IMR-90 (cell line): ENCODE measurements at regions not wholly inside any gene's neighbourhood (a gene's known extent, or its start where the extent isn't known, plus 50 kb on each side); places are given as distances from the start of the nearest gene placed in this dataset.

ENCODE experiments used
- ATAC-seq: fragments of 200-7000 bp; cut with Tn5 transposase; 2 replicates; pipeline ENCODE4 v1.9.1; 2020; ENCODE audit warnings: low read depth, mild to moderate bottlenecking, moderate library complexity
- BruUV-seq: library from RNA; stranded (reverse); fragments of 400-500 nt; replicated peaks from 2 replicates; lab custom pipeline; 2021; lab: Mats Ljungman, UMichigan
- CTCF ChIA-PET: fragments of 300-600 bp; formaldehyde crosslinking; extraction: SDS; loops from one replicate; lab custom pipeline; 2021; ENCODE audit warnings: antibody characterized with exemption; lab: Yijun Ruan, JAX
- POLR2A ChIA-PET: fragments of 300-600 bp; sonication (Branson Sonifier 250); formaldehyde crosslinking; loops from one replicate; lab custom pipeline; 2022; ENCODE audit warnings: antibody characterized with exemption; ENCODE audit not compliant: unreplicated experiment; lab: Charles Lee
- DNase-seq: peaks from one replicate; pipeline ENCODE4 v3.0.0; 2013
- H2AFZ ChIP-seq: replicated peaks from 2 replicates; pipeline ENCODE3; 2013; ENCODE audit warnings: low read length, mild to moderate bottlenecking; ENCODE audit not compliant: poor library complexity
- H2AK5ac ChIP-seq: 2 replicates; pipeline ENCODE4 v1.6.1; 2013; ENCODE audit warnings: low read depth, low read length, inconsistent platforms
- H2AK9ac ChIP-seq: replicated peaks from 2 replicates; pipeline ENCODE3; 2013; ENCODE audit warnings: mild to moderate bottlenecking, low read depth, low read length, moderate library complexity; ENCODE audit not compliant: poor library complexity
- H2BK120ac ChIP-seq: 2 replicates; pipeline ENCODE4 v1.6.1; 2013; ENCODE audit warnings: low read depth, low read length, inconsistent platforms
- H2BK15ac ChIP-seq: 3 replicates; pipeline ENCODE4 v1.6.1; 2013; ENCODE audit warnings: low read depth, low read length, inconsistent platforms
- H2BK20ac ChIP-seq: 2 replicates; pipeline ENCODE4 v1.6.1; 2013; ENCODE audit warnings: low read depth, mild to moderate bottlenecking, inconsistent platforms, low read length, moderate library complexity
- H2BK5ac ChIP-seq: 2 replicates; pipeline ENCODE4 v1.6.1; 2013; ENCODE audit warnings: mild to moderate bottlenecking, low read depth, low read length, inconsistent platforms; ENCODE audit not compliant: poor library complexity, severe bottlenecking
- H3K14ac ChIP-seq: replicated peaks from 2 replicates; pipeline ENCODE4 v1.6.1; 2013; ENCODE audit warnings: low read depth, low read length, inconsistent platforms
- H3K18ac ChIP-seq: 2 replicates; pipeline ENCODE4 v1.6.1; 2013; ENCODE audit warnings: low read depth, low read length, control low read depth
- H3K23ac ChIP-seq: 2 replicates; pipeline ENCODE4 v1.6.1; 2013; ENCODE audit warnings: low read depth, low read length, inconsistent platforms
- H3K27ac ChIP-seq: 2 replicates; pipeline ENCODE4 v1.5.1; 2013; ENCODE audit warnings: mild to moderate bottlenecking, control low read depth, low read length; ENCODE audit not compliant: insufficient read depth
- H3K27me3 ChIP-seq: 2 replicates; pipeline ENCODE4 v1.6.1; 2013; ENCODE audit warnings: low read length; ENCODE audit not compliant: control insufficient read depth, insufficient read depth
- H3K36me3 ChIP-seq: 2 replicates; pipeline ENCODE4 v1.6.1; 2013; ENCODE audit warnings: low read length, mixed read lengths; ENCODE audit not compliant: control insufficient read depth, insufficient read depth
- H3K4ac ChIP-seq: 2 replicates; pipeline ENCODE4 v1.6.1; 2013; ENCODE audit warnings: low read depth, low read length, inconsistent platforms
- H3K4me1 ChIP-seq: 2 replicates; pipeline ENCODE4 v1.6.1; 2013; ENCODE audit warnings: low read length, mixed read lengths; ENCODE audit not compliant: control insufficient read depth, insufficient read depth
- H3K4me2 ChIP-seq: 2 replicates; pipeline ENCODE4 v1.6.1; 2013; ENCODE audit warnings: low read depth, mild to moderate bottlenecking, control low read depth, low read length, moderate library complexity
- H3K4me3 ChIP-seq: 2 replicates; pipeline ENCODE4 v1.5.1; 2013; ENCODE audit warnings: low read depth, mild to moderate bottlenecking, control low read depth, low read length, moderate library complexity; ENCODE audit not compliant: insufficient read depth
- H3K56ac ChIP-seq: 2 replicates; pipeline ENCODE4 v1.6.1; 2013; ENCODE audit warnings: low read length, inconsistent platforms; ENCODE audit not compliant: insufficient read depth; ENCODE audit errors: extremely low read depth
- H3K79me1 ChIP-seq, 2 experiments: 2 replicates each; pipeline ENCODE4 v1.6.1; 2013; ENCODE audit warnings: low read length in 2 of 2, inconsistent platforms in 1 of 2, low read depth in 1 of 2
- H3K9ac ChIP-seq: 2 replicates; pipeline ENCODE4 v1.6.1; 2013; ENCODE audit warnings: low read depth, low read length, control low read depth
- H3K9me1 ChIP-seq: 2 replicates; pipeline ENCODE4 v1.6.1; 2013; ENCODE audit warnings: low read length, inconsistent platforms; ENCODE audit not compliant: insufficient read depth
- H3K9me3 ChIP-seq: 2 replicates; pipeline ENCODE4 v1.6.1; 2013; ENCODE audit warnings: low read length; ENCODE audit not compliant: control insufficient read depth, insufficient read depth
- H4K20me1 ChIP-seq: 2 replicates; pipeline ENCODE4 v1.6.1; 2013; ENCODE audit warnings: low read length, inconsistent platforms; ENCODE audit not compliant: insufficient read depth
- H4K5ac ChIP-seq: 2 replicates; pipeline ENCODE4 v1.6.1; 2013; ENCODE audit warnings: mild to moderate bottlenecking, low read depth, low read length, control low read depth
- H4K8ac ChIP-seq, 2 experiments: 2 replicates each; pipeline ENCODE4 v1.6.1; 2013; ENCODE audit warnings: low read depth in 2 of 2, low read length in 2 of 2, control low read depth in 1 of 2, inconsistent platforms in 1 of 2
- H4K91ac ChIP-seq: 2 replicates; pipeline ENCODE4 v1.6.1; 2013; ENCODE audit warnings: low read depth, low read length, inconsistent platforms; ENCODE audit not compliant: insufficient read depth
- MAFK ChIP-seq: IDR thresholded peaks from 2 replicates; pipeline ENCODE4 v1.6.1; 2012; ENCODE audit warnings: low read depth, low read length, improper control_type of control experiment
- MXI1 ChIP-seq: IDR thresholded peaks from 2 replicates; pipeline ENCODE4 v1.6.1; 2012; ENCODE audit warnings: low read depth, mild to moderate bottlenecking, low read length, moderate library complexity, borderline replicate concordance
- NFE2L2 ChIP-seq: fragments of 150-350 bp; IDR thresholded peaks from 2 replicates; pipeline ENCODE4 v1.6.1; 2016; ENCODE audit warnings: low read depth, mild to moderate bottlenecking, low read length
- POLR2A ChIP-seq: IDR thresholded peaks from 2 replicates; pipeline ENCODE4 v1.6.1; 2012; ENCODE audit warnings: mild to moderate bottlenecking, low read depth, low read length
- RAD21 ChIP-seq: IDR thresholded peaks from 2 replicates; pipeline ENCODE4 v1.6.1; 2012; ENCODE audit warnings: low read length, improper control_type of control experiment
- SMC3 ChIP-seq: fragments of 150-350 bp; IDR thresholded peaks from 2 replicates; pipeline ENCODE4 v1.6.1; 2016; ENCODE audit warnings: low read depth, mild to moderate bottlenecking, antibody characterized with exemption, low read length, moderate library complexity
- WGBS, 2 experiments: methylation state at CpG; one replicate each; pipeline versions ENCODE4 v1.1.5 to v1.1.7; 2013; ENCODE audit warnings: missing lambda C conversion rate in 2 of 2; ENCODE audit not compliant: insufficient read length in 1 of 2; ENCODE audit errors: extremely low coverage in 2 of 2; 5-methylcytosine and 5-hydroxymethylcytosine counted together
- dilution Hi-C: fragments of 300-500 bp; cut with HindIII; formaldehyde crosslinking; loops from one replicate; pipeline ENCODE4 v1.14.3; 2018; ENCODE audit warnings: low sequenced_read_pairs; ENCODE audit not compliant: unreplicated experiment
- in situ Hi-C: fragments of 300-500 bp; cut with MboI; formaldehyde crosslinking; loops from 3 replicates; pipeline ENCODE4 v1.14.3; 2019; ENCODE audit warnings: low sequenced_read_pairs, inconsistent platforms, mixed read lengths
- intact Hi-C: fragments of 100-400 bp; cut with micrococcal nuclease; formaldehyde crosslinking; loops from 2 replicates; pipeline ENCODE4 v1.10.0; 2022
- TF ChIP-seq, protein P1 (sequence below): conservative IDR thresholded peaks from 2 replicates; pipeline ENCODE4 v1.5.1; 2012; ENCODE audit warnings: mild to moderate bottlenecking, low read depth, low read length, improper control_type of control experiment

DNA sequence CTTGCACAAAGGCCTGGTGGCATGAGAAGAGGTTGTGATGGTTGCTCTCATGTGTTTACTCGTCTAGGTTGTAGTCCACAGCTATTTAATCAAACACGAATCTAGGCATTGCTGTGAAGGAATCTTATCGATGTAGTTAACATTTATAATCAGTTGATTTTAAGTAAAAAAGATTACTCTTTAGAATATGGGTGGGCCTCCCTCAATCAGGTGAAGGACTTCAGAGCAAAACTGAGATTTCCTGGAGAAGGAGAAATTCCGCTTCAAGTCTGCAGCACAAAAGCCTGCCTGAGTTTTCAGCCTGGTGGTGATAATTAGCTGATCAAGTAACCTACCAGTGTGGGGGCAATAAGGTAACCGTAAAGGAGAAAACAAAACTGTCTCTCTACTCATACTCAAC, 523.6 kb downstream of the GRIN2A start:
- no peak overlapping the region for H3K56ac ChIP-seq
- no peak overlapping the region for H2AK9ac ChIP-seq
- no CpG with 5 or more reads among the region's 5 CpGs for WGBS, 2 experiments
- no peak overlapping the region for H4K91ac ChIP-seq
- H3K4me3 ChIP-seq: no peak overlapping the region
- no peaks in the 10 kb centered on the region for H4K20me1 ChIP-seq
- no peak overlapping the region for H4K5ac ChIP-seq
- no peak overlapping the region for H2AK5ac ChIP-seq
- no peak overlapping the region for H3K18ac ChIP-seq
- H3K14ac ChIP-seq: no peak overlapping the region
- POLR2A ChIA-PET: no interaction called here
- no peaks in the 10 kb centered on the region for H3K36me3 ChIP-seq
- no peak overlapping the region for H2BK120ac ChIP-seq
- H3K9ac ChIP-seq: no peak overlapping the region
- no peaks in the 10 kb centered on the region for H3K9me1 ChIP-seq
- no peak for ATAC-seq
- H2BK20ac ChIP-seq: no peak overlapping the region
- DNase-seq: no peak
- CTCF ChIA-PET: no interaction called here
- no TSS peak for BruUV-seq
- no peaks in the 10 kb centered on the region for H3K79me1 ChIP-seq
- H3K23ac ChIP-seq: no peak overlapping the region
- no peaks in the 10 kb centered on the region for H3K27me3 ChIP-seq
- dilution Hi-C loops: no loop called here
- TF ChIP-seq, protein P1, sequence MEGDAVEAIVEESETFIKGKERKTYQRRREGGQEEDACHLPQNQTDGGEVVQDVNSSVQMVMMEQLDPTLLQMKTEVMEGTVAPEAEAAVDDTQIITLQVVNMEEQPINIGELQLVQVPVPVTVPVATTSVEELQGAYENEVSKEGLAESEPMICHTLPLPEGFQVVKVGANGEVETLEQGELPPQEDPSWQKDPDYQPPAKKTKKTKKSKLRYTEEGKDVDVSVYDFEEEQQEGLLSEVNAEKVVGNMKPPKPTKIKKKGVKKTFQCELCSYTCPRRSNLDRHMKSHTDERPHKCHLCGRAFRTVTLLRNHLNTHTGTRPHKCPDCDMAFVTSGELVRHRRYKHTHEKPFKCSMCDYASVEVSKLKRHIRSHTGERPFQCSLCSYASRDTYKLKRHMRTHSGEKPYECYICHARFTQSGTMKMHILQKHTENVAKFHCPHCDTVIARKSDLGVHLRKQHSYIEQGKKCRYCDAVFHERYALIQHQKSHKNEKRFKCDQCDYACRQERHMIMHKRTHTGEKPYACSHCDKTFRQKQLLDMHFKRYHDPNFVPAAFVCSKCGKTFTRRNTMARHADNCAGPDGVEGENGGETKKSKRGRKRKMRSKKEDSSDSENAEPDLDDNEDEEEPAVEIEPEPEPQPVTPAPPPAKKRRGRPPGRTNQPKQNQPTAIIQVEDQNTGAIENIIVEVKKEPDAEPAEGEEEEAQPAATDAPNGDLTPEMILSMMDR: no peak
- no peak for TF ChIP-seq RAD21
- no peak for TF ChIP-seq SMC3
- no peak for TF ChIP-seq NFE2L2
- no peak for TF ChIP-seq MXI1
- TF ChIP-seq MAFK: no peak
- no peak for TF ChIP-seq POLR2A
- no peaks in the 10 kb centered on the region for H3K4me1 ChIP-seq
- no peak overlapping the region for H3K27ac ChIP-seq
- H3K9me3 ChIP-seq: peaks cover 22% of the 10 kb centered on the region; the same call in 1 of the 2 replicates
- H3K4ac ChIP-seq: no peak overlapping the region
- intact Hi-C loops: no loop called here
- no peak overlapping the region for H2BK5ac ChIP-seq
- H2AFZ ChIP-seq: no peak overlapping the region
- no peak overlapping the region for H2BK15ac ChIP-seq
- in situ Hi-C loops: no loop called here
- H3K4me2 ChIP-seq: no peak overlapping the region
- no peak overlapping the region for H4K8ac ChIP-seq
